HepG2 (cell line): ENCODE measurements at regions not wholly inside any gene's neighbourhood (a gene's known extent, or its start where the extent isn't known, plus 50 kb on each side); places are given as distances from the start of the nearest gene placed in this dataset.

ENCODE experiments used
- ATAC-seq: fragments of 200-7000 bp; cut with Tn5 transposase; 3 replicates; pipeline ENCODE4 v1.9.1; 2020; ENCODE audit warnings: mild to moderate bottlenecking, moderate library complexity
- BruUV-seq: library from RNA; stranded (reverse); fragments of 400-500 nt; replicated peaks from 2 replicates; lab custom pipeline; 2021; lab: Mats Ljungman, UMichigan
- CTCF ChIA-PET: fragments of 300-600 bp; formaldehyde crosslinking; extraction: SDS; loops from one replicate; lab custom pipeline; 2021; ENCODE audit warnings: low total read pairs, inconsistent platforms, low intra/inter-chr PET ratio; lab: Yijun Ruan, JAX
- POLR2A ChIA-PET: fragments of 350-600 bp; sonication (Branson Sonifier 250); formaldehyde crosslinking; loops from one replicate; lab custom pipeline; 2020; ENCODE audit warnings: antibody characterized with exemption, inconsistent platforms; lab: Yijun Ruan, JAX
- DNase-seq: peaks from one replicate; pipeline ENCODE4 v3.0.0-alpha.2; 2015; ENCODE audit warnings: low spot score
- FAIRE-seq: peaks from 3 replicates; lab custom pipeline; 2011; peaks lifted over from hg19 to GRCh38; lab: Jason Lieb, UNC
- H2AFZ ChIP-seq: one replicate; pipeline ENCODE4 v1.6.1; 2011; ENCODE audit warnings: low read length, inconsistent platforms
- H3K27ac ChIP-seq: fragments of 300-600 bp; 3 replicates; pipeline ENCODE4 v1.8.0; 2011; ENCODE audit warnings: mixed run types, mild to moderate bottlenecking, mixed read lengths, low read length, inconsistent platforms; ENCODE audit not compliant: insufficient read depth; ENCODE audit errors: extremely low read length
- H3K27me3 ChIP-seq, 2 experiments: fragments of 200-600 bp in 1 of 2; 2 replicates in 1 of 2; 3 replicates in 1 of 2; pipeline versions ENCODE4 v1.6.0 to v1.8.0; 2011; ENCODE audit warnings: low read length in 2 of 2, mild to moderate bottlenecking in 2 of 2, moderate library complexity in 2 of 2, inconsistent platforms in 1 of 2; ENCODE audit not compliant: insufficient read depth in 2 of 2, control insufficient read depth in 1 of 2
- H3K36me3 ChIP-seq, 2 experiments: fragments of 200-600 bp in 1 of 2; replicated peaks in 1 of 2; 2 replicates in 1 of 2; 3 replicates in 1 of 2; pipeline versions ENCODE4 v1.5.1 to v1.8.0; 2011; ENCODE audit warnings: low read length in 2 of 2, inconsistent platforms in 1 of 2; ENCODE audit not compliant: insufficient read depth in 2 of 2, control insufficient read depth in 1 of 2
- H3K4me1 ChIP-seq: 2 replicates; pipeline ENCODE4 v1.5.1; 2012; ENCODE audit warnings: low read length, inconsistent platforms; ENCODE audit not compliant: insufficient read depth
- H3K4me2 ChIP-seq: 2 replicates; pipeline ENCODE4 v1.6.0; 2011; ENCODE audit warnings: low read depth, low read length, inconsistent platforms
- H3K4me3 ChIP-seq, 3 experiments: fragments of 200-600 bp in 1 of 3; sonication (generic), shearing (Covaris generic) in 1 of 3; replicated peaks in 1 of 3; 2 replicates each; pipeline ENCODE4 v1.5.1; 2011 to 2016; ENCODE audit warnings: low read length in 3 of 3, inconsistent platforms in 2 of 3, low read depth in 2 of 3, mild to moderate bottlenecking in 2 of 3, control low read depth in 1 of 3, mixed read lengths in 1 of 3; ENCODE audit not compliant: insufficient read depth in 1 of 3
- H3K79me2 ChIP-seq: one replicate; pipeline ENCODE4 v1.6.1; 2011; ENCODE audit warnings: low read length, inconsistent platforms; ENCODE audit not compliant: insufficient read depth
- H3K9ac ChIP-seq: 2 replicates; pipeline ENCODE4 v1.6.0; 2011; ENCODE audit warnings: mild to moderate bottlenecking, low read depth, low read length, inconsistent platforms; ENCODE audit not compliant: insufficient read depth
- H3K9me3 ChIP-seq: 2 replicates; pipeline ENCODE4 v1.5.1; 2012; ENCODE audit warnings: mild to moderate bottlenecking, low read length
- H4K20me1 ChIP-seq: 2 replicates; pipeline ENCODE4 v1.6.0; 2011; ENCODE audit warnings: inconsistent platforms, mild to moderate bottlenecking, low read length, moderate library complexity; ENCODE audit not compliant: insufficient read depth
- ASH2L ChIP-seq: fragments of 300-600, 200-600 bp; sonication (generic); IDR thresholded peaks from 2 replicates; pipeline ENCODE4 v1.7.0; 2017; ENCODE audit warnings: low read depth, mild to moderate bottlenecking, moderate library complexity, mixed read lengths, low read length; ENCODE audit not compliant: insufficient read length
- CHD2 ChIP-seq: IDR thresholded peaks from 2 replicates; pipeline ENCODE4 v1.6.1; 2011; ENCODE audit warnings: low read depth, low read length, improper control_type of control experiment
- HIVEP1 ChIP-seq: sonication (generic); formaldehyde crosslinking; IDR thresholded peaks from 2 replicates; pipeline ENCODE4 v1.4.0; 2020; ENCODE audit warnings: mild to moderate bottlenecking, missing genetic modification reagents
- JUN ChIP-seq: sonication (generic); formaldehyde crosslinking; IDR thresholded peaks from 2 replicates; pipeline ENCODE4 v1.4.0; 2020; ENCODE audit warnings: mild to moderate bottlenecking, missing genetic modification reagents
- KLF13 ChIP-seq: sonication (generic); formaldehyde crosslinking; IDR thresholded peaks from 2 replicates; pipeline ENCODE4 v1.4.0; 2020; ENCODE audit warnings: mild to moderate bottlenecking, missing genetic modification reagents
- MAFK ChIP-seq, 2 experiments: IDR thresholded peaks in 1 of 2; conservative IDR thresholded peaks in 1 of 2; 2 replicates each; pipeline ENCODE4 v1.6.1; 2011; ENCODE audit warnings: improper control_type of control experiment in 2 of 2, low read length in 2 of 2
- MEF2D ChIP-seq: sonication (generic); formaldehyde crosslinking; IDR thresholded peaks from 2 replicates; pipeline ENCODE4 v1.5.1; 2020; ENCODE audit warnings: mild to moderate bottlenecking, missing genetic modification reagents
- MIER2 ChIP-seq: IDR thresholded peaks from 2 replicates; pipeline ENCODE4 v1.6.1; 2016; ENCODE audit warnings: missing biosample characterization, missing genetic modification reagents
- PREB ChIP-seq: sonication (generic); formaldehyde crosslinking; IDR thresholded peaks from 2 replicates; pipeline ENCODE4 v1.4.0; 2020; ENCODE audit warnings: missing genetic modification reagents
- RORA ChIP-seq: sonication (generic); formaldehyde crosslinking; IDR thresholded peaks from 2 replicates; pipeline ENCODE4 v1.5.0; 2020; ENCODE audit warnings: mild to moderate bottlenecking, missing genetic modification reagents, moderate library complexity
- SP5 ChIP-seq: IDR thresholded peaks from 2 replicates; pipeline ENCODE4 v1.6.1; 2016; ENCODE audit warnings: low read depth, borderline replicate concordance
- SRSF1 ChIP-seq: fragments of 200-400 bp; formaldehyde crosslinking; optimal IDR thresholded peaks from 2 replicates; pipeline ENCODE3; 2017; ENCODE audit warnings: mild to moderate bottlenecking, low read depth, low read length, moderate library complexity
- TBX2 ChIP-seq: sonication (generic); formaldehyde crosslinking; IDR thresholded peaks from 2 replicates; pipeline ENCODE4 v1.5.0; 2020; ENCODE audit warnings: missing genetic modification reagents, mild to moderate bottlenecking, borderline replicate concordance
- TGIF2 ChIP-seq: IDR thresholded peaks from 2 replicates; pipeline ENCODE4 v1.6.1; 2016; ENCODE audit warnings: control low read depth, missing compliant biosample characterization
- ZNF10 ChIP-seq: sonication (generic); formaldehyde crosslinking; IDR thresholded peaks from 2 replicates; pipeline ENCODE4 v1.4.0; 2020; ENCODE audit warnings: mild to moderate bottlenecking, low read depth, missing genetic modification reagents, borderline replicate concordance
- ZNF549 ChIP-seq: sonication (generic); formaldehyde crosslinking; IDR thresholded peaks from 2 replicates; pipeline ENCODE4 v1.5.0; 2020; ENCODE audit warnings: missing genetic modification reagents
- ZNF747 ChIP-seq: sonication (generic); formaldehyde crosslinking; IDR thresholded peaks from 2 replicates; pipeline ENCODE4 v1.8.1; 2023; ENCODE audit warnings: missing genetic modification reagents, mild to moderate bottlenecking, borderline replicate concordance
- ZNF777 ChIP-seq: sonication (generic); formaldehyde crosslinking; IDR thresholded peaks from 2 replicates; pipeline ENCODE4 v1.4.0; 2020; ENCODE audit warnings: missing genetic modification reagents
- WGBS: methylation state at CpG from one replicate; pipeline ENCODE4 v1.1.6; 2017; ENCODE audit warnings: low lambda C conversion rate; 5-methylcytosine and 5-hydroxymethylcytosine counted together
- in situ Hi-C: cut with HindIII; loops from 2 replicates; pipeline ENCODE4 v1.10.0; 2017; ENCODE audit warnings: low pct_unique_long_range_greater_than_20kb; ENCODE audit not compliant: extremely low pct_ligation_motif_present
- intact Hi-C: fragments of 100-400 bp; cut with micrococcal nuclease; formaldehyde crosslinking; loops from one replicate; pipeline ENCODE4 v1.10.0; 2022; ENCODE audit not compliant: unreplicated experiment

- H3K4me2 ChIP-seq: no peak overlapping the region
- H3K79me2 ChIP-seq: no peaks in the 10 kb centered on the region
- no peak for TF ChIP-seq JUN
- no peak for TF ChIP-seq MAFK (conservative IDR thresholded peaks at IDR 0.05 in 1 of 2, IDR thresholded peaks at IDR 0.05 in 1 of 2; ENCODE audit: low read length in 2 of 2)
- no peak for TF ChIP-seq HIVEP1 (CRISPR knock-in tag)
- no peak for TF ChIP-seq SP5
- TF ChIP-seq RORA (CRISPR knock-in tag): no peak
- no peak for TF ChIP-seq ASH2L
- H2AFZ ChIP-seq: no peak overlapping the region
- H3K27ac ChIP-seq: no peak overlapping the region
- no peak overlapping the region for H3K4me3 ChIP-seq
- no TSS peak for BruUV-seq
- peaks cover 1 to 14% of the 10 kb centered on the region in 2 experiments; a peak in 2 of 5 replicates for H3K27me3 ChIP-seq
- no peaks in the 10 kb centered on the region for H3K36me3 ChIP-seq
- FAIRE-seq (no peak), DNase-seq (no peak), ATAC-seq (no peak)
- intact Hi-C loops: no loop called here
- H3K9me3 ChIP-seq: no peaks in the 10 kb centered on the region
- no peaks in the 10 kb centered on the region for H4K20me1 ChIP-seq
- 50% methylated on average over 2 of the region's 12 CpGs for WGBS
- H3K4me1 ChIP-seq: no peaks in the 10 kb centered on the region
- in situ Hi-C loops: no loop called here
- CTCF ChIA-PET: no interaction called here
- POLR2A ChIA-PET: no interaction called here
- H3K9ac ChIP-seq: no peak overlapping the region
These were observed 411.7 kb downstream of the TCERG1L start for GRCh38 chr10:130899856-130900255.

GRCh38 chr10:130900441-130901160 lies 410.9 kb downstream of the TCERG1L start:
- no peak for DNase-seq
- CTCF ChIA-PET: no interaction called here
- Histone ChIP-seq H4K20me1 (no peaks in the 10 kb centered on the region), H3K9me3 (no peaks in the 10 kb centered on the region), H3K9ac (no peak overlapping the region), H2AFZ (no peak overlapping the region), H3K4me3 (no peak overlapping the region), H3K79me2 (no peaks in the 10 kb centered on the region), H3K4me1 (no peaks in the 10 kb centered on the region), H3K27me3 (peaks cover 1 to 11% of the 10 kb centered on the region in 2 experiments; a peak in 2 of 5 replicates), H3K36me3 (no peaks in the 10 kb centered on the region), H3K27ac (no peak overlapping the region), H3K4me2 (no peak overlapping the region)
- in situ Hi-C loops: no loop called here
- intact Hi-C loops: no loop called here
- no peak for TF ChIP-seq PREB (CRISPR knock-in tag)
- no peak for TF ChIP-seq ZNF10 (CRISPR knock-in tag)
- TF ChIP-seq ZNF747: no peak
- no peak for TF ChIP-seq KLF13 (CRISPR knock-in tag)
- no peak for TF ChIP-seq ZNF777 (CRISPR knock-in tag)
- TF ChIP-seq TBX2 (CRISPR knock-in tag): no peak
- TF ChIP-seq MIER2 (CRISPR knock-in tag): no peak
- no peak for TF ChIP-seq MEF2D
- no peak for TF ChIP-seq ZNF549 (CRISPR knock-in tag)
- TF ChIP-seq CHD2: no peak
- no peak for TF ChIP-seq SRSF1
- no peak for TF ChIP-seq TGIF2
- ATAC-seq: no peak
- no peak for FAIRE-seq
- whole genome bisulfite sequencing: 21% methylated on average over 7 of the region's 14 CpGs
- BruUV-seq: no TSS peak
- POLR2A ChIA-PET: no interaction called here
